Vagina (tissue), 2 donors: ENCODE measurements at regions not wholly inside any gene's neighbourhood (a gene's known extent, or its start where the extent isn't known, plus 50 kb on each side); places are given as distances from the start of the nearest gene placed in this dataset.
"Not testable (repeated sequence)": the region's sequence is repeated elsewhere in the genome, so short reads cannot be mapped to it uniquely, and the experiment has no call there.

Source experiments
- CTCF ChIP-seq, 3 experiments: fragments of 450-650 bp in 2 of 3; fragments of 200-600 bp in 1 of 3; sonication (generic) in 1 of 3; IDR thresholded peaks; one replicate each; pipeline ENCODE4 v1.5.1; 2017 to 2019; ENCODE audit warnings: antibody characterized with exemption in 3 of 3, mild to moderate bottlenecking in 2 of 3, moderate library complexity in 2 of 3
- POLR2A ChIP-seq, 2 donors: fragments of 450-650 bp; IDR thresholded peaks; one replicate each; pipeline ENCODE4 v1.6.1; 2017; ENCODE audit warnings: antibody characterized with exemption in 2 of 2, mild to moderate bottlenecking in 2 of 2, moderate library complexity in 2 of 2

- not testable (repeated sequence) for TF ChIP-seq CTCF, POLR2A (IDR thresholded peaks at IDR 0.05)
Measured at GRCh38 chr17:64798961-64799360, 120.3 kb downstream of the LRRC37A3 start.
